Peyer's patch (tissue), 4 donors: ENCODE measurements at regions not wholly inside any gene's neighbourhood (a gene's known extent, or its start where the extent isn't known, plus 50 kb on each side); places are given as distances from the start of the nearest gene placed in this dataset.

Experiments used
- CTCF ChIP-seq, 6 experiments: fragments of 450-650 bp in 4 of 6; fragments of 200-600 bp in 2 of 6; sonication (generic) in 1 of 6; IDR thresholded peaks; one replicate each; pipeline ENCODE4 v1.5.1; 2017 to 2019; ENCODE audit warnings: antibody characterized with exemption in 6 of 6, mild to moderate bottlenecking in 3 of 6, moderate library complexity in 1 of 6
- POLR2A ChIP-seq, 2 donors: fragments of 450-650 bp; IDR thresholded peaks; one replicate each; pipeline ENCODE4 v1.5.1; 2017; ENCODE audit warnings: antibody characterized with exemption in 2 of 2, mild to moderate bottlenecking in 2 of 2, moderate library complexity in 2 of 2

GRCh38 chr17:53949473-53950090 is 126.9 kb downstream of the KIF2B start:
- no peak for TF ChIP-seq CTCF (IDR thresholded peaks at IDR 0.05)
- TF ChIP-seq POLR2A (IDR thresholded peaks at IDR 0.05): no peak
